ENCODE measurements at regions not wholly inside any gene's neighbourhood (a gene's known extent, or its start where the extent isn't known, plus 50 kb on each side); places are given as distances from the start of the nearest gene placed in this dataset.

- no peaks in the 10 kb centered on the region for H3K36me3 ChIP-seq (ENCODE audit: control insufficient read depth, insufficient read depth, low read length)
- no peak overlapping the region for H3K27ac ChIP-seq (ENCODE audit: low read depth, low read length, severe bottlenecking)
- no peaks in the 10 kb centered on the region for H3K9me3 ChIP-seq (ENCODE audit: control insufficient read depth, low read length)
- H3K4me3 ChIP-seq (ENCODE audit: extremely low read depth, insufficient read depth, low read length, poor library complexity, severe bottlenecking): no peak overlapping the region
- no peaks in the 10 kb centered on the region for H3K4me1 ChIP-seq (ENCODE audit: control insufficient read depth, insufficient read depth, low read length, poor library complexity, severe bottlenecking)
Observed at GRCh38 chr2:187710791-187711521, 156.7 kb upstream of the TFPI start.

GRCh38 chr2:187715590-187715989 lies 161.4 kb upstream of the TFPI start:
- Histone ChIP-seq H3K4me3 (ENCODE audit: extremely low read depth, insufficient read depth, low read length, poor library complexity, severe bottlenecking) (no peak overlapping the region), H3K27ac (ENCODE audit: low read depth, low read length, severe bottlenecking) (no peak overlapping the region), H3K36me3 (ENCODE audit: control insufficient read depth, insufficient read depth, low read length) (no peaks in the 10 kb centered on the region), H3K9me3 (ENCODE audit: control insufficient read depth, low read length) (no peaks in the 10 kb centered on the region), H3K4me1 (ENCODE audit: control insufficient read depth, insufficient read depth, low read length, poor library complexity, severe bottlenecking) (no peaks in the 10 kb centered on the region)

GRCh38 chr2:187716301-187716700 lies 162.1 kb upstream of the TFPI start:
- no peaks in the 10 kb centered on the region for H3K9me3 ChIP-seq (ENCODE audit: control insufficient read depth, low read length)
- no peaks in the 10 kb centered on the region for H3K4me1 ChIP-seq (ENCODE audit: control insufficient read depth, insufficient read depth, low read length, poor library complexity, severe bottlenecking)
- no peaks in the 10 kb centered on the region for H3K36me3 ChIP-seq (ENCODE audit: control insufficient read depth, insufficient read depth, low read length)
- no peak overlapping the region for H3K4me3 ChIP-seq (ENCODE audit: extremely low read depth, insufficient read depth, low read length, poor library complexity, severe bottlenecking)
- WGBS, 2 experiments (ENCODE audit: insufficient coverage in 2 of 2): 80 to 100% methylated on average over 1 of the region's 3 CpGs
- no peak overlapping the region for H3K27ac ChIP-seq (ENCODE audit: low read depth, low read length, severe bottlenecking)

GRCh38 chr2:187718092-187718491 lies 163.9 kb upstream of the TFPI start:
- Histone ChIP-seq H3K9me3 (ENCODE audit: control insufficient read depth, low read length) (no peaks in the 10 kb centered on the region), H3K27ac (ENCODE audit: low read depth, low read length, severe bottlenecking) (no peak overlapping the region), H3K4me3 (ENCODE audit: extremely low read depth, insufficient read depth, low read length, poor library complexity, severe bottlenecking) (no peak overlapping the region), H3K4me1 (ENCODE audit: control insufficient read depth, insufficient read depth, low read length, poor library complexity, severe bottlenecking) (no peaks in the 10 kb centered on the region), H3K36me3 (ENCODE audit: control insufficient read depth, insufficient read depth, low read length) (no peaks in the 10 kb centered on the region)
- 83% methylated on average over 1 of the region's 1 CpG; no CpG with 5 or more reads in 1 of the 2 experiments for WGBS, 2 experiments (ENCODE audit: insufficient coverage in 2 of 2)

GRCh38 chr2:187719510-187719909 lies 165.3 kb upstream of the TFPI start:
- H3K4me1 ChIP-seq (ENCODE audit: control insufficient read depth, insufficient read depth, low read length, poor library complexity, severe bottlenecking): no peaks in the 10 kb centered on the region
- no peak overlapping the region for H3K4me3 ChIP-seq (ENCODE audit: extremely low read depth, insufficient read depth, low read length, poor library complexity, severe bottlenecking)
- H3K9me3 ChIP-seq (ENCODE audit: control insufficient read depth, low read length): no peaks in the 10 kb centered on the region
- no peak overlapping the region for H3K27ac ChIP-seq (ENCODE audit: low read depth, low read length, severe bottlenecking)
- 94 to 100% methylated on average over 1 to 2 of the region's 2 CpGs for WGBS, 2 experiments (ENCODE audit: insufficient coverage in 2 of 2)
- H3K36me3 ChIP-seq (ENCODE audit: control insufficient read depth, insufficient read depth, low read length): no peaks in the 10 kb centered on the region

- 88 to 95% methylated on average over 4 of the region's 4 CpGs for WGBS, 2 experiments (ENCODE audit: insufficient coverage in 2 of 2)
Observed at GRCh38 chr2:187748958-187749357, 194.7 kb upstream of the TFPI start.

GRCh38 chr2:187749804-187750431 lies 195.7 kb upstream of the TFPI start:
- no peaks in the 10 kb centered on the region for H3K4me1 ChIP-seq (ENCODE audit: control insufficient read depth, insufficient read depth, low read length, poor library complexity, severe bottlenecking)
- H3K4me3 ChIP-seq (ENCODE audit: extremely low read depth, insufficient read depth, low read length, poor library complexity, severe bottlenecking): no peak overlapping the region
- WGBS, 2 experiments (ENCODE audit: insufficient coverage in 2 of 2): 89 to 96% methylated on average over 3 to 6 of the region's 7 CpGs
- no peaks in the 10 kb centered on the region for H3K9me3 ChIP-seq (ENCODE audit: control insufficient read depth, low read length)
- no peak overlapping the region for H3K27ac ChIP-seq (ENCODE audit: low read depth, low read length, severe bottlenecking)
- H3K36me3 ChIP-seq (ENCODE audit: control insufficient read depth, insufficient read depth, low read length): no peaks in the 10 kb centered on the region

More at GRCh38 chr2:187748958-187749357, 194.7 kb upstream of the TFPI start:
- H3K4me1 ChIP-seq (ENCODE audit: control insufficient read depth, insufficient read depth, low read length, poor library complexity, severe bottlenecking): no peaks in the 10 kb centered on the region
- no peak overlapping the region for H3K4me3 ChIP-seq (ENCODE audit: extremely low read depth, insufficient read depth, low read length, poor library complexity, severe bottlenecking)
- no peak overlapping the region for H3K27ac ChIP-seq (ENCODE audit: low read depth, low read length, severe bottlenecking)
- H3K36me3 ChIP-seq (ENCODE audit: control insufficient read depth, insufficient read depth, low read length): no peaks in the 10 kb centered on the region
- no peaks in the 10 kb centered on the region for H3K9me3 ChIP-seq (ENCODE audit: control insufficient read depth, low read length)

GRCh38 chr2:187768995-187769394 lies 214.8 kb upstream of the TFPI start:
- Histone ChIP-seq H3K4me1 (ENCODE audit: control insufficient read depth, insufficient read depth, low read length, poor library complexity, severe bottlenecking) (peaks cover under 1% of the 10 kb centered on the region), H3K27ac (ENCODE audit: low read depth, low read length, severe bottlenecking) (no peak overlapping the region), H3K9me3 (ENCODE audit: control insufficient read depth, low read length) (no peaks in the 10 kb centered on the region), H3K36me3 (ENCODE audit: control insufficient read depth, insufficient read depth, low read length) (no peaks in the 10 kb centered on the region), H3K4me3 (ENCODE audit: extremely low read depth, insufficient read depth, low read length, poor library complexity, severe bottlenecking) (no peak overlapping the region)
- no CpG with 5 or more reads among the region's 4 CpGs for WGBS, 2 experiments (ENCODE audit: insufficient coverage in 2 of 2)

- Histone ChIP-seq H3K9me3 (ENCODE audit: control insufficient read depth, low read length) (no peaks in the 10 kb centered on the region), H3K4me3 (ENCODE audit: extremely low read depth, insufficient read depth, low read length, poor library complexity, severe bottlenecking) (no peak overlapping the region), H3K36me3 (ENCODE audit: control insufficient read depth, insufficient read depth, low read length) (no peaks in the 10 kb centered on the region), H3K4me1 (ENCODE audit: control insufficient read depth, insufficient read depth, low read length, poor library complexity, severe bottlenecking) (peaks cover 5% of the 10 kb centered on the region), H3K27ac (ENCODE audit: low read depth, low read length, severe bottlenecking) (no peak overlapping the region)
- no CpG with 5 or more reads among the region's 3 CpGs for WGBS, 2 experiments (ENCODE audit: insufficient coverage in 2 of 2)
Observed at GRCh38 chr2:187769437-187769836, 215.2 kb upstream of the TFPI start.

- no peaks in the 10 kb centered on the region for H3K36me3 ChIP-seq (ENCODE audit: control insufficient read depth, insufficient read depth, low read length)
- H3K4me1 ChIP-seq (ENCODE audit: control insufficient read depth, insufficient read depth, low read length, poor library complexity, severe bottlenecking): peaks cover 6% of the 10 kb centered on the region
- no peak overlapping the region for H3K27ac ChIP-seq (ENCODE audit: low read depth, low read length, severe bottlenecking)
- no peak overlapping the region for H3K4me3 ChIP-seq (ENCODE audit: extremely low read depth, insufficient read depth, low read length, poor library complexity, severe bottlenecking)
- H3K9me3 ChIP-seq (ENCODE audit: control insufficient read depth, low read length): no peaks in the 10 kb centered on the region
- 100% methylated on average over 1 of the region's 1 CpG for WGBS, 2 experiments (ENCODE audit: insufficient coverage in 2 of 2)
Observed at GRCh38 chr2:187774551-187775071, 220.4 kb upstream of the TFPI start.

- Histone ChIP-seq H3K27ac (ENCODE audit: low read depth, low read length, severe bottlenecking) (no peak overlapping the region), H3K4me1 (ENCODE audit: control insufficient read depth, insufficient read depth, low read length, poor library complexity, severe bottlenecking) (peaks cover 6% of the 10 kb centered on the region), H3K4me3 (ENCODE audit: extremely low read depth, insufficient read depth, low read length, poor library complexity, severe bottlenecking) (no peak overlapping the region), H3K9me3 (ENCODE audit: control insufficient read depth, low read length) (no peaks in the 10 kb centered on the region), H3K36me3 (ENCODE audit: control insufficient read depth, insufficient read depth, low read length) (no peaks in the 10 kb centered on the region)
- WGBS, 2 experiments (ENCODE audit: insufficient coverage in 2 of 2): no CpG with 5 or more reads among the region's 2 CpGs
Observed at GRCh38 chr2:187775196-187775595, 221.0 kb upstream of the TFPI start.

Measured in mesodermal cell (in vitro differentiated cells).